ENCODE measurements at regions not wholly inside any gene's neighbourhood (a gene's known extent, or its start where the extent isn't known, plus 50 kb on each side); places are given as distances from the start of the nearest gene placed in this dataset.

GRCh38 chr13:65597839-65598818, 1632.0 kb downstream of the PCDH9 start:
- no peak for TF ChIP-seq CTCF (conservative IDR thresholded peaks at IDR 0.05; ENCODE audit: control insufficient read depth, insufficient read depth, low read depth, low read length)
- DNase-seq (ENCODE audit: low read depth) = peak; percentile 67
- no peak overlapping the region for H3K4me3 ChIP-seq (ENCODE audit: control insufficient read depth, low read depth, low read length)

- H3K4me3 ChIP-seq (ENCODE audit: control insufficient read depth, low read depth, low read length) = no peak overlapping the region
- TF ChIP-seq CTCF (conservative IDR thresholded peaks at IDR 0.05; ENCODE audit: control insufficient read depth, insufficient read depth, low read depth, low read length) = no peak
- DNase-seq (ENCODE audit: low read depth) = peak; percentile 38
Measured at GRCh38 chr13:65595916-65596315, 1634.2 kb downstream of the PCDH9 start.

DNA sequence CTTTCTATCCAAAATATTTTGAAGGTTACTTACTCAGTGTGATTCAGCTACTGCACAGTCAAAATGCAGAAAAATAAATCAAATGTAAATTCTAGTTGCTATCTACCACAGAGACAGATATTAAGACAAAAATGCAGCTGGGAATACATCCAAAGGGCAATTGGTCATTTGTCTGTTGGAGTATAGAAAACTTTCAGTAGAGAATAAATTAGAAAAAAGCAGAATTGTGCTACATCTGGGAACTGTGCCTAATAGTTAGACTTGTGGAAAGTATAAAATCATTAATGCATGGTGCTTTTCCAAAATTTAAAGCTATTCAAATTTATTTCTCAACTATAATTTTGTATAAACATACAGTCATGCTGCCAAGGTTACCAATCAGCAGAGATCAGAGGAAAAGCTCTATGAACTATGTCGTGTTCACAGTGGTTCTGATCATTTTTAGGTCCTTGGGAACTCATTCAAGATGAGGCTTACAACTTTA, 1635.8 kb downstream of the PCDH9 start:
- TF ChIP-seq CTCF (conservative IDR thresholded peaks at IDR 0.05; ENCODE audit: control insufficient read depth, insufficient read depth, low read depth, low read length) = no peak
- DNase-seq (ENCODE audit: low read depth) = peak; percentile 73
- H3K4me3 ChIP-seq (ENCODE audit: control insufficient read depth, low read depth, low read length) = no peak overlapping the region

DNA sequence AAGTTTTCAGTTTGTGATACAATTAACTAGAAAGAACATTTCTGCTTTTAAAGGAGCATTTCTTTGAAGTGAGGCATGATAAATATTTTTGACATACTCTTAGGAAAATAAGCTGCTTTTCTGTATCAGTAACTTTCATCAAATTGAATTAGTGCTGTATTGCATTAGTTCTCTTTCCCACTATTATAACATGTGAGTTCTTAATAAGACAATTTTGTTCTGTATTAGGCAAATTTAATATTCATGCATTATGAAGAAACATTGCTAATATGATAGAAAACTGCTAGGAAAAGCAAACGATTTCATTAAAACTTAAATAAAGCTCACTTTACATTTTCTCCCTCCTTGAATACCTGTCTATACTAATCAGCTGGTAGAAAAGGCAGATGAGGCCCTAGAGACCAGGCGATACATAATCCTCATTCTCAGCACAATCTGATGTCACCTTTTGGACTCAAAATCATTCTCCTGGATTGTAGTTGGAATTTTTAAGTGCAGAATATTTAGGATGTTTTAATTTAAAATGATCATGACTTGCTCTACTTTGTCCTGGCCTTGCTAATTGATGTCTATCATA, 1636.8 kb downstream of the PCDH9 start:
- H3K4me3 ChIP-seq (ENCODE audit: control insufficient read depth, low read depth, low read length) = no peak overlapping the region
- TF ChIP-seq CTCF (conservative IDR thresholded peaks at IDR 0.05; ENCODE audit: control insufficient read depth, insufficient read depth, low read depth, low read length) = no peak
- DNase-seq (ENCODE audit: low read depth) = no peak

- DNase-seq (ENCODE audit: low read depth) = no peak
- no peak overlapping the region for H3K4me3 ChIP-seq (ENCODE audit: control insufficient read depth, low read depth, low read length)
- no peak for TF ChIP-seq CTCF (conservative IDR thresholded peaks at IDR 0.05; ENCODE audit: control insufficient read depth, insufficient read depth, low read depth, low read length)
Measured at GRCh38 chr13:65592731-65593130, 1637.4 kb downstream of the PCDH9 start.

- no peak for DNase-seq (ENCODE audit: low read depth)
- TF ChIP-seq CTCF (conservative IDR thresholded peaks at IDR 0.05; ENCODE audit: control insufficient read depth, insufficient read depth, low read depth, low read length) = no peak
- H3K4me3 ChIP-seq (ENCODE audit: control insufficient read depth, low read depth, low read length) = no peak overlapping the region
Measured at GRCh38 chr13:65585346-65585745, 1644.8 kb downstream of the PCDH9 start.

Measured in fibroblast of mammary gland (primary cell).